ENCODE measurements at regions not wholly inside any gene's neighbourhood (a gene's known extent, or its start where the extent isn't known, plus 50 kb on each side); places are given as distances from the start of the nearest gene placed in this dataset.
"Not testable (repeated sequence)": the region's sequence is repeated elsewhere in the genome, so short reads cannot be mapped to it uniquely, and the experiment has no call there.

DNA sequence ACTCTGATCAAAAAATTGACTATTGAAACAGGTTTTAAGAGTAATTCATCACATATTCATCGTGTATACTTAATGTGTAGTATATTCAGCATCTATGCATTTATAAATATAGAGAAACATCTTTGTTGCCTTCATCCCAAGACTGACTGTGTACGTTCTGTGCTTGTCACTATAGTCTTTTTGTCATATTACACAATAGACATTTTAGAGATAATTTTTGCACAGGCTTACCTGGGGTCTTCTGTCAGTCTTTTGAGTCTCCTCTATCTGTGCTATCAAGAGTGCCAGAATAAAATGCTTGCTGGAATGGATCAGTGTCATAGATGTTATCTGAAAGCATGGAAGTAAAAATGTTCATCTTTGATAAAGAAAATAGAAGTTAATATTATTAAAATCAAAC is 1047.7 kb upstream of the NRXN1 start:
- DNase-seq (ENCODE audit: low spot score) (no peak), FAIRE-seq (no peak)

DNA sequence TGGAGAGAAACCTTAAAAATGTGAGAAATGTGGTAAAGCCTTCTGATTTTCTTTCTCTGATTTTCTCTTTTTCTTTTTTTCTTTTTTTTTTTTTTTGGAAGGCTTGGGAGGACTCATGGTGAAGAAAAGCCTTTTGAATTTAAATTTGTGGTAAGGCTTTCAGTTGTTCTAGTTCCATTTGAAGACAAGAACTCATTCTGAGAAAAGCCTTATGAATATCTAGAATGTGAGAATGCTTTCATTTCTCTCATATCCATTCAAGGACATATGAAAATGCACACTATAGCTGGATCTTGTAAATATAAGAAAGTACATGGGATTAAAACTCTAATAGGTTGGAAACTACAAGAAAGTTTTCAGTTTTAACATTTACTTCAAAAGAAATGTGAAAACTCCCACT is 1045.2 kb upstream of the NRXN1 start:
- no peak for FAIRE-seq
- DNase-seq (ENCODE audit: low spot score), result no peak

DNA sequence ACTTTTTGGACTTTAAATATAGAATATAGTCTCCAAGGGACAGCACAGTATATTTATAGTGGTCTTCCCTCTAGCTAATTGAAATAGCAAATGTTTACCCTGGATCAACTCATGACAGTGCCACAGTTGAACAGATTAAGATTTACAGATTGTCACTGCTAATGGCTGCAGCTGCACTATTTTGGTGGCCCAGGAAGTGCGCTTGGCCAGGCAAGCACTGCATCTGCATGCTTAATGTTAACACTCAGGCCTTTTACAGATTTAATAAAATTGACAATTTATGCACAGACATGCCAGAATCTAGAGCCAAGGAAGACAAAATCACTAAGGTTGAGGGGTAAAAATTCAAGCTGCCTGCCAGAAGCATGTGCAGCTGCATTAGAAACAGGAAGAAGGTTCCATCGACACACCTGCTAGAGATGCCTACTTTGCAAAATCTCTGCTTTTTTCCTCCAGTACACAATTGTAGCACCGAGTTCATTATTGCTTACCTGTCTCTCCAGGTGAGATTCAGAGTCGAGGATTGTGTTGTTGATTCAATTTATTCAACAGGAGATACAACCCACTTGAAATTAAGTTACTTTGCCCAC is 1042.3 kb upstream of the NRXN1 start:
- DNase-seq (ENCODE audit: low spot score) (no peak), FAIRE-seq (no peak)

DNA sequence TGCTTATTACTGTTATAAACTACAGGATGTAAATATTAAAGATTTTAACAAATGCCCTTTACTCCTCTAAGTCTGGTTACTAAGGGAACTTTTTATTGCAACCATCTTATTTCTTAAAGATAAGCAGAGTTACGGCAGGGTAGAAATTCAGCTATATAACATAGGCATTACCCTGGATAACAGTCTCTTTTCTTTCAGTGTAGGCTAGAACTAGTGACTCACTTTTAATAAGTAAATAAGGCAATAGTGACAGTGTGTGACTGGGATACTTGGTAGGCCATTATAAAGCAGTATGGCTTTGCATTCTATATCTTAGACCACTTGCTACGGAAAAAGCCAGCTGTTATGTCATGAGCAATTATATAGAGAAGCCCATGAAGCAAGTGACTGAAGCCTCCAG is 1041.0 kb upstream of the NRXN1 start:
- no peak for FAIRE-seq
- no peak for DNase-seq (ENCODE audit: low spot score)

DNA sequence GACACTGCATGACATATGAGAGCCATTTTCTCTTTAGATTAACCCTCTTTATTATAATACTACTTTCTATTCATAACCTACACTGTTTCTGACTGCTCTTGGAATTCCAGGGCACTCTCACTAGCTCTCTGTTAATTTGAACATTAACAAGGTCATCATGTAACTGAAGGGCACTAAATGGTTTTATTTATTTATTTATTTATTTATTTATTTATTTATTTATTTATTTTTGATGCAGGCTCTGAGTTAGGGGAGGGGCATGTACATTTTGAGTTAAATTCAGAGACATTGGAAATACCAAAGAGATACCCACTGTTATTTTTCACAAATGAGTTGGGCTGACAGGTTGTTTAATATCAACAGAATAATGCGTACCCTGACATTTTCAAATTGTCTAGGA is 1038.7 kb upstream of the NRXN1 start:
- FAIRE-seq, result no peak
- DNase-seq (ENCODE audit: low spot score), result no peak

DNA sequence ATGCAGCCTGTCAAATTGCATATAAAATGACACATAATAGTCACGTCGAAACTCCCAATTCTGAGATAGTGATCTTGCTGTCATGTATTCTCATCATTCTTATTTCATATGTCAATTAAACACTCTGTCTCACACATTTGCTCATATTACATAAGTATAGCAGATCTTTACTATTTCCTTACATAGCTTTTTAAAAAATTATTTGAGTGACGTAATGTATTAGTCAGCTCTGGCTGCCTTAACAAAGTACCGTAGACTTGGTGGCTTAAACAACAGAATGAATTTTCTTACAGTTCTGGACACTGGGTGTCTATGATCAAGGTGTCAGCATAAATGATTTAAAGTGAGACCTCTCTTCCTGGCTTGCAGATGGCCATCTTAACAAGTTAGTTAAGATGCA is 1032.3 kb upstream of the NRXN1 start:
- no peak for FAIRE-seq
- DNase-seq (ENCODE audit: low spot score), result no peak

DNA sequence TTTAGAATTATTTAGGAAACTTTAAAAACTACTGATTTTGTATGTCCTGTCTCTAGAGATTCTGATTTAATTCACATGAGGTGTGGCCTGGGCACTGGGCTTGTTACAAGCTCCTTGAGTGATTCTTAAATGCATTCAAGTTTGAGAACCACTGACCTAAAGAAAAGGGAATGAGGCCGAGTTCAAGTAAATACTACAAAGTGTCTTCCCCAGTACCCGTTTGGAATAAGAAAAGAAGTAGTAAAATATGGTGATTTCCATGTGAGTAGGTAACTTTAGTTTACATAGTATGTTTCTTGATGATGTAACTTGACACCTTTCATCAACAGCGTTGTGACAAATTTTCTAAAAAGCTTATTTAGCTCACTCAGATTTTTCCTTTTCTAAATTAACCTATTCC is 1022.9 kb upstream of the NRXN1 start:
- no peak for FAIRE-seq
- no peak for DNase-seq (ENCODE audit: low spot score)

GRCh38 chr2:52036853-52037252 is 1004.9 kb upstream of the NRXN1 start:
- FAIRE-seq (no peak), DNase-seq (ENCODE audit: low spot score) (no peak)

DNA sequence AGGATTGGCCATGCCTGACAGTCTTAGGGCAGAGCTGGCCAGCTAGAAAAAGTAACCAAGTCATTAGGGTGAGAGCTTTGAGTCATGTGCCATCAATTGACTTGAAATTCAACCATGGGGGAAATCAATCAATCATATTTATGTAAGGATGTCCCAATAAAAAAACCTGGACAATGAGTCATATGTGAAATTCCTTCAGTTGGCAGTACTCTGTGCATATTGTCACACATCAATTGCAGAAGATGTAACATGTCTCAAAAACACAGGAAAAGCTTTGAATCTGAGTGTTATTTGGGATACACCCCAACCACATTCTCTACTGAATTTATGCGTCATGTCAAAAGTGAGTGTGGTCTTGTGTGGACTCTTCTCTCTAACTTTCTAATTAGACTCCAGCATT is 1004.1 kb upstream of the NRXN1 start:
- DNase-seq (ENCODE audit: low spot score) (no peak), FAIRE-seq (no peak)

GRCh38 chr2:52035391-52035790 is 1003.5 kb upstream of the NRXN1 start:
- no peak for FAIRE-seq
- DNase-seq (ENCODE audit: low spot score), result no peak

GRCh38 chr2:52034706-52035105 is 1002.8 kb upstream of the NRXN1 start:
- FAIRE-seq (no peak), DNase-seq (ENCODE audit: low spot score) (no peak)

DNA sequence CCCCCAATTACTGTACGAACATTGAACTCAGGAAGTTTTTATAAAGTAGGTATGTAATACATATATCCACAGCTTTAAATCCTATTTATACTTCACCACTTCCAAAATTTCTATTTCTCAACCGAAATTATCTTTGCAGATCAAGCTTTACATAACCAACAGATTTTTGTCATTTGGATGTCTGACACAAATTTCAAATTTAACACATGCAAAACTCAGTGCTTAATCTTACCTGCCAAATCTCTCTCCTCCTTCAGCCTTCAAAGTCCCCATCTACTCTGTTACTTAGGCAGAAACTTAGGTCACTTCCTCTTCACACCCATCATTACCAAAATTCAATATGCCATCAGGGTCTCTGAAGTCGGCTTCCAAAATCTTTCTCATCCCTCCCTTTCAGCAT is 990.1 kb upstream of the NRXN1 start:
- FAIRE-seq (no peak), DNase-seq (ENCODE audit: low spot score) (no peak)

DNA sequence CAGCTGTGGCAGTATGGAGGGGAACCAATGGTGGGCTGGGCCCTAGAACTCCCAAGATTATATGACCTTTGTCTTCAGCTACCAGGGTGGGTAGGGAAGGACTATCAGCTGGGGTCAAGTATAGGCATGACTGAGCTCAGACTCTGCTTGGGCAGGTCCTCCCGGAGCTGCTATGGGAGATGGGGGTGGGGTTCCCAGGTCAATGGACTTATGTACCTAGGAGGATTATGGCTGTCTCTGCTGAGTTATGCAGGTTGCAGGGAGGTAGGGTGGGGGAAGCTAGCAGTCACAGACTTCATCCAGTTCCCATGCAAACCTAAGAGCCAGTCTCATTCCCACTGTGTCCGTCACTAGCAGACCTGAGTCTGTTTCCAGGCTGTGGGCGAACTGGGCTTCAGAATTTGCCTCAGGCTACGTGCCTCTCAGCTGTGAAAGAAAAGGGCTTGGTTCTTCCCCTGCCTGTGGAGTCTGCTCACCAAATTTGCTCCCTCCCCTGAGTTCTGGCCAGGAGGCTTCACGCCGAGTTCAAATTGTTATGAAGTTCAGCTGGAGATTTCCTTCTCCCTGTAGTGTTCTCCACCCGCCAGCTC is 985.8 kb upstream of the NRXN1 start:
- FAIRE-seq (no peak), DNase-seq (ENCODE audit: low spot score) (no peak)

DNA sequence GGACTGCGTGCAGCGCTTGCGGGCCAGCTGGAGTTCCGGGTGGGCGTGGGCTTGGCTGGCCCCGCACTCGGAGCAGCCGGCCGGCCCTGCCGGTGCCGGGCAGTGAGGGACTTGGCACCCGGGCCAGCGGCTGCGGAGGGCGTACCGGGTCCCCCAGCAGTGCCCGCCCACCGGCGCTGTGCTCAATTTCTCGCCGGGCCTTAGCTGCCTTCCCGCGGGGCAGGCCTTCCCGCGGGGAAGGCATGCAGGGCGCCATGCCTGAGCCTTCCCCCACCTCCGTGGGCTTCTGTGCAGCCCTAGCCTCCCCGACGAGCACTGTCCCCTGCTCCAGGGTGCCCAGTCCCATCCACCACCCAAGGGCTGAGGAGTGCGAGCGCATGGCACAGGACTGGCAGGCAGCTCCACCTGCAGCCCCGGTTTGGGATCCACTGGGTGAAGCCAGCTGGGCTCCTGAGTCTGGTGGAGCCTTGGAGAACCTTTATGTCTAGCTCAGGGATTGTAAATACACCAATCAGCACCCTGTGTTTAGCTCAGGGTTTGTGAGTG is 975.0 kb upstream of the NRXN1 start:
- DNase-seq (ENCODE audit: low spot score); FAIRE-seq: not testable (repeated sequence)

DNA sequence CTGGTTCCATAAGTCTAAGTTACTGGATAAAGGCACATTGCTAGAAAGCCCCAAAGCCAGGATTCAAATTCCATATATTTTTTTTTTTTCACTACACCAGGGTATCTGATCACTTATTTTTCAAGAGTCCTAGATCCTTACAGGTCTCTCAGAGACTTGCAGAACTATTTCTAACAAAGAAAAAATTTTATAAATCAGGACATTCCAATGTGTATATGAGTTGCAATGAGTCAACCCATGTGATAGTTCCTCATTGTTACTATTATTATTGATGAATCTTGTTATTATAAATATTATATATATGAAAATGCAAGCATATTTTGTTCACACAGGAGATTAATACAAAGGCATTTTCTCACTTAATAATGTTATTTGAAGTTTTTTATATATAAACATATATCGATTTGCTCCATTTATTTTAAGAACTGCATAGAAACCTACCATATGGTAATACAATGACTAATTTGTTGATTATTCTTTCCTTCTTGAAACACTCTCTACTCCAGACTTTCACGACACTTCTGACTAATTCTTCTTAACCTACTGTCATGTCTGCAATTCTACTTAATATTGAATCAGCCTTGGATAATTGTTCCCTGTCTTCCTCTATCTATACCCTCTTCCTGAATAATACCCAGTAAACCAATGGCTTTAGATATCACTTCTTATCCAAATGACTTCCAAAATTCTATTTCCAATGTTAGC is 968.4 kb upstream of the NRXN1 start:
- FAIRE-seq, result no peak
- no peak for DNase-seq (ENCODE audit: low spot score)

GRCh38 chr2:51998890-51999289 is 967.0 kb upstream of the NRXN1 start:
- FAIRE-seq (no peak), DNase-seq (ENCODE audit: low spot score) (no peak)

DNA sequence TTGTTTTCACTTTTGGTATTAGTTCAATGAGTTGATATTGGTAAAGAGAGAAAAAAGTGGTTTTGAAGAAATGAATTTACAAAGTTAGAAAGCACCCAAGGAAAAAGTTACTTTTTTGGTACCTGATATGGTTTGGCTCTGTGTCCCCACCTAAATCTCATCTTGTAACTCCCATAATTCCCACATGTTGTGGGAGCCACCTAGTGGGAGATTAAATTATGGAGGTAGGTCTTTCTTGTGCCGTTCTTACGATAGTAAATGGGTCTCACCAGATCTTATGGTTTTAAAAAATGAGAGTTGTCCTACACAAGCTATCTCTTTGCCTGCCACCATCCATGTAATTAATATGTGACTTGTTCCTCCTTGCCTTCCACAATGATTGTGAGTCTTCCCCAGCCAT is 965.6 kb upstream of the NRXN1 start:
- DNase-seq (ENCODE audit: low spot score) (no peak), FAIRE-seq (no peak)

- DNase-seq (ENCODE audit: low spot score), result no peak
- FAIRE-seq, result no peak
These were observed 963.4 kb upstream of the NRXN1 start for GRCh38 chr2:51995293-51995692.

GRCh38 chr2:51994123-51994763 is 962.3 kb upstream of the NRXN1 start:
- FAIRE-seq (no peak), DNase-seq (ENCODE audit: low spot score) (no peak)

- no peak for FAIRE-seq
- no peak for DNase-seq (ENCODE audit: low spot score)
These were observed 958.8 kb upstream of the NRXN1 start for GRCh38 chr2:51990684-51991083.

DNA sequence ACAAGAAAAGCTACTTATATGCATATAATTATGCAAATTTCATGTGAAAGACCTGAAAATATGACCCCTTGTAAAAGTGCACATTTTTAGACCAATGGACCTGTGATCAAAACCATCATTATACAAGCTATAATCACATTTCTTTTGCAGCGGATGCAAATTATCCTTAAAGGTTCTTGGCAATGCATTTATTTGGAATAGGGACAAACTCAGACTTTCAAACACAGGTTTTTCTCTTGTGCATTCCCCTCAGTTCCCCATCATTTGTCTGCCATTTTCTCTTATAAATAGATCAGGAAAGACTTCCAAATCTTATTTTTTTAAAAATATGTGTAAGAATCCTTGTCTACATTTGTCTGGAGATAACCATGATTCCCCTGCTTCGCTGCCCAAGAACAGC is 954.2 kb upstream of the NRXN1 start:
- FAIRE-seq, result no peak
- no peak for DNase-seq (ENCODE audit: low spot score)

GRCh38 chr2:51981783-51982182 is 949.9 kb upstream of the NRXN1 start:
- FAIRE-seq (no peak), DNase-seq (ENCODE audit: low spot score) (no peak)
